ENCODE measurements at regions not wholly inside any gene's neighbourhood (a gene's known extent, or its start where the extent isn't known, plus 50 kb on each side); places are given as distances from the start of the nearest gene placed in this dataset.

DNA sequence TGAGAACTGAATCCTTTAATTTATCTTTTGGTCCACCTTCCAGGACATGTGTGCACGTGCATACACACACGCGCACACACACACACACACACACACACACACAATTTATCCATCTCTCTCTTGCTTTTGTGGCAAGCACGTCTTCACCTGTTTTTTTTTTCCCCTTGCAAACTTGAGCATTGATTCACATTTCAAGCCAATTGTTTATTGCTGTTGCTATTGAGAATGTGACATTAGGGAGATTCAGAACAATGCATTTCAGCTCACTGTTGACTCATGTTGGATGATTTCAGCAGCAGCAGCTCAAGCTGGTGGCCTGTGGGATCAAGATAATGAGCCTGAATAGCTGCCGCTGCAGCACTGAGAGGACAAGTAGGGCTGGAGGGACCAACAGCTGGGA is 128.9 kb downstream of the SNAPC1 start:
- TF ChIP-seq EZH2 (IDR thresholded peaks at IDR 0.05; ENCODE audit: borderline replicate concordance) = no peak
- TF ChIP-seq, protein P1, sequence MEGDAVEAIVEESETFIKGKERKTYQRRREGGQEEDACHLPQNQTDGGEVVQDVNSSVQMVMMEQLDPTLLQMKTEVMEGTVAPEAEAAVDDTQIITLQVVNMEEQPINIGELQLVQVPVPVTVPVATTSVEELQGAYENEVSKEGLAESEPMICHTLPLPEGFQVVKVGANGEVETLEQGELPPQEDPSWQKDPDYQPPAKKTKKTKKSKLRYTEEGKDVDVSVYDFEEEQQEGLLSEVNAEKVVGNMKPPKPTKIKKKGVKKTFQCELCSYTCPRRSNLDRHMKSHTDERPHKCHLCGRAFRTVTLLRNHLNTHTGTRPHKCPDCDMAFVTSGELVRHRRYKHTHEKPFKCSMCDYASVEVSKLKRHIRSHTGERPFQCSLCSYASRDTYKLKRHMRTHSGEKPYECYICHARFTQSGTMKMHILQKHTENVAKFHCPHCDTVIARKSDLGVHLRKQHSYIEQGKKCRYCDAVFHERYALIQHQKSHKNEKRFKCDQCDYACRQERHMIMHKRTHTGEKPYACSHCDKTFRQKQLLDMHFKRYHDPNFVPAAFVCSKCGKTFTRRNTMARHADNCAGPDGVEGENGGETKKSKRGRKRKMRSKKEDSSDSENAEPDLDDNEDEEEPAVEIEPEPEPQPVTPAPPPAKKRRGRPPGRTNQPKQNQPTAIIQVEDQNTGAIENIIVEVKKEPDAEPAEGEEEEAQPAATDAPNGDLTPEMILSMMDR (IDR thresholded peaks at IDR 0.05; ENCODE audit: poor library complexity) = no peak
- no peak for TF ChIP-seq EZH2phosphoT487 (IDR thresholded peaks at IDR 0.05; ENCODE audit: low read depth, severe bottlenecking, unreplicated experiment)
- 64% methylated on average over 5 of the region's 5 CpGs for WGBS (ENCODE audit: low lambda C conversion rate, missing lambda C conversion rate)
- no peaks in the 10 kb centered on the region for H3K27me3 ChIP-seq
- DNase-seq (ENCODE audit: low spot score) = no peak
- H3K79me2 ChIP-seq = no peaks in the 10 kb centered on the region
- no peak overlapping the region for H3K27ac ChIP-seq
- H3K4me3 ChIP-seq = no peak overlapping the region
- H3K9me3 ChIP-seq (ENCODE audit: low read depth) = no peaks in the 10 kb centered on the region
- no peaks in the 10 kb centered on the region for H3K4me1 ChIP-seq (ENCODE audit: insufficient read depth)
- H3K9me2 ChIP-seq (replicated peaks; ENCODE audit: insufficient read depth) = no peaks in the 10 kb centered on the region
- H3K36me3 ChIP-seq (replicated peaks; ENCODE audit: insufficient read depth, low read depth) = no peaks in the 10 kb centered on the region
- H4K20me1 ChIP-seq (ENCODE audit: insufficient read depth, poor library complexity, severe bottlenecking) = no peaks in the 10 kb centered on the region
- no peak overlapping the region for H3K4me2 ChIP-seq
- no peak overlapping the region for H2AFZ ChIP-seq

DNA sequence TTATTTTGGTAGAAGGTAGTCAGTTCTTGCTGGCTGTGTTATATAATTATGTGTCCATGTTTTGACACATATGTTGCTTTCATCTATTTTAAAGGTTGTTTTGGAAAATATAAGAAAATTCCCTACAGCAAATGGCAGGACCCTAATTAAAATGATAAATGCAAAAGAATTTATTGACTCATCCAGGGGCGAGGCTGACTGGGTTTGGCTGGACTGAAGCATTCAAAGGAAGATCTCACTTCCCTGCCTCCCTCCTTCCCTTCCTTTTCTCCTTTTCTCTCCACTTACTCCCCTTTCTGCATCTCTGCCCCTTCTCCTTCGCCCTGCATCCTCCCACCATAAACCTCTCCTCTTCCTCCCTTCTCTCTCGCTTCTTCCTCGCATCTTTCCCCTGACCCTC is 129.6 kb downstream of the SNAPC1 start:
- H2AFZ ChIP-seq = no peak overlapping the region

DNA sequence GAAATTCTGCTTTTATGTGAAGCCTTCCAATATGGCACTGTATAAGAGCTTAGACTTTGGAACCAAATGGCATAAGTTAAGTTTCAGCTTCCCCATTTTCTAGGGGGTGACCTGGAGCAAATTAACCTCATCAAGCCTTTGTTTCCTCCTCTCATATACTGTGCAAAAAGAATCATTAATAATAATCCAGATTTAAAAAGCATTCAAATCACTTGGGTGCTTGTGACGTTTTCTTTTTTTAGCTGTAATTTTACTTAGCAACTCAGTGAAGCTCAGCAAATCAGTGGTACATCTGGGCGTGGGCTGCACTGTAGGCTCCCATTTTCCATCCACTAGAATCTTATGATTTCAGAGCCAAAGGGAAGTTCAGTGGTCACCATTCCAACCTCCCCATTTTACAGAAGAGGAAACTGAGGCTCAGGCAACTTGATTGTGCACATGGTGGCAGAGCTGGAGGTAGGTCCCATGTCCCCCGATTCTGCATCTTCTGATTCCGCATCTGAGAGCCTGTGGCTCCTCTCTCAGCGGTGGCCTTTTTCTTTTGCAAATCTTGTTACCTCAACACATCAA is 131.2 kb downstream of the SNAPC1 start:
- no peak overlapping the region for H3K4me2 ChIP-seq
- H3K9me2 ChIP-seq (replicated peaks; ENCODE audit: insufficient read depth) = no peaks in the 10 kb centered on the region
- TF ChIP-seq, protein P1 (IDR thresholded peaks at IDR 0.05; ENCODE audit: poor library complexity) = no peak
- TF ChIP-seq EZH2 (IDR thresholded peaks at IDR 0.05; ENCODE audit: borderline replicate concordance) (no peak), EZH2phosphoT487 (IDR thresholded peaks at IDR 0.05; ENCODE audit: low read depth, severe bottlenecking, unreplicated experiment) (no peak)
- no peaks in the 10 kb centered on the region for H3K79me2 ChIP-seq
- H2AFZ ChIP-seq = no peak overlapping the region
- H3K4me1 ChIP-seq (ENCODE audit: insufficient read depth) = no peaks in the 10 kb centered on the region
- H3K4me3 ChIP-seq = no peak overlapping the region
- no peaks in the 10 kb centered on the region for H3K36me3 ChIP-seq (replicated peaks; ENCODE audit: insufficient read depth, low read depth)
- no peak for DNase-seq (ENCODE audit: low spot score)
- no peaks in the 10 kb centered on the region for H3K9me3 ChIP-seq (ENCODE audit: low read depth)
- H4K20me1 ChIP-seq (ENCODE audit: insufficient read depth, poor library complexity, severe bottlenecking) = no peaks in the 10 kb centered on the region
- H3K27me3 ChIP-seq = no peaks in the 10 kb centered on the region
- 80% methylated on average over 5 of the region's 5 CpGs for WGBS (ENCODE audit: low lambda C conversion rate, missing lambda C conversion rate)
- no peak overlapping the region for H3K27ac ChIP-seq

More for the DNA sequence above, 129.6 kb downstream of the SNAPC1 start:
- Histone ChIP-seq H3K4me2 (no peak overlapping the region), H3K36me3 (replicated peaks; ENCODE audit: insufficient read depth, low read depth) (no peaks in the 10 kb centered on the region), H3K9me3 (ENCODE audit: low read depth) (no peaks in the 10 kb centered on the region), H3K9me2 (replicated peaks; ENCODE audit: insufficient read depth) (no peaks in the 10 kb centered on the region), H3K79me2 (no peaks in the 10 kb centered on the region), H3K27ac (no peak overlapping the region), H3K4me1 (ENCODE audit: insufficient read depth) (no peaks in the 10 kb centered on the region), H3K27me3 (no peaks in the 10 kb centered on the region), H3K4me3 (no peak overlapping the region), H4K20me1 (ENCODE audit: insufficient read depth, poor library complexity, severe bottlenecking) (no peaks in the 10 kb centered on the region)
- TF ChIP-seq EZH2 (IDR thresholded peaks at IDR 0.05; ENCODE audit: borderline replicate concordance) (no peak), EZH2phosphoT487 (IDR thresholded peaks at IDR 0.05; ENCODE audit: low read depth, severe bottlenecking, unreplicated experiment) (no peak)
- TF ChIP-seq, protein P1 (IDR thresholded peaks at IDR 0.05; ENCODE audit: poor library complexity) = no peak
- WGBS (ENCODE audit: low lambda C conversion rate, missing lambda C conversion rate) = 90% methylated on average over 4 of the region's 4 CpGs
- no peak for DNase-seq (ENCODE audit: low spot score)

Measured in hepatocyte (in vitro differentiated cells).